GM12878 (cell line): ENCODE measurements at regions not wholly inside any gene's neighbourhood (a gene's known extent, or its start where the extent isn't known, plus 50 kb on each side); places are given as distances from the start of the nearest gene placed in this dataset.

Experiments
- ATAC-seq: fragments of 200-7000 bp; cut with Tn5 transposase; 3 replicates; pipeline ENCODE4 v1.9.1; 2020; ENCODE audit warnings: mild to moderate bottlenecking, moderate library complexity
- BruUV-seq: library from RNA; stranded (reverse); fragments of 400-500 nt; replicated peaks from 2 replicates; lab custom pipeline; 2021; lab: Mats Ljungman, UMichigan
- CTCF ChIA-PET: fragments of 300-600 bp; sonication (Branson Sonifier 250); formaldehyde crosslinking; extraction: SDS; loops from one replicate; lab custom pipeline; 2021; ENCODE audit warnings: inconsistent platforms; lab: Yijun Ruan, JAX
- POLR2A ChIA-PET: fragments of 350-600 bp; formaldehyde crosslinking; extraction: SDS; loops from one replicate; lab custom pipeline; 2021; ENCODE audit warnings: inconsistent platforms; lab: Charles Lee
- RAD21 ChIA-PET: fragments of 300-600 bp; sonication (Branson Sonifier 250); formaldehyde crosslinking; loops from one replicate; lab custom pipeline; 2023; ENCODE audit warnings: antibody characterized with exemption; ENCODE audit not compliant: unreplicated experiment; lab: Charles Lee
- SMC1A ChIA-PET: fragments of 300-600 bp; sonication (Branson Sonifier 250); formaldehyde crosslinking; loops from one replicate; lab custom pipeline; 2023; ENCODE audit not compliant: unreplicated experiment, uncharacterized antibody; lab: Charles Lee
- DNase-seq: peaks from one replicate; pipeline ENCODE4 v3.0.0-alpha.2; 2011; ENCODE audit warnings: low read depth, low spot score
- FAIRE-seq: peaks from 3 replicates; lab custom pipeline; 2011; peaks lifted over from hg19 to GRCh38; lab: Jason Lieb, UNC
- H2AFZ ChIP-seq: 2 replicates; pipeline ENCODE4 v1.6.0; 2011; ENCODE audit warnings: low read depth, low read length, control low read depth; ENCODE audit not compliant: control insufficient read depth
- H3K27ac ChIP-seq: 2 replicates; pipeline ENCODE4 v1.5.1; 2011; ENCODE audit warnings: control low read depth; ENCODE audit not compliant: control insufficient read depth, insufficient read depth
- H3K27me3 ChIP-seq, 2 experiments: replicated peaks in 1 of 2; 2 replicates each; pipeline versions ENCODE4 v1.6.0 to v1.6.1; 2011; ENCODE audit warnings: low read length in 1 of 2; ENCODE audit not compliant: control insufficient read depth in 2 of 2, insufficient read depth in 2 of 2
- H3K36me3 ChIP-seq, 2 experiments: 2 replicates each; pipeline ENCODE4 v1.5.1; 2011; ENCODE audit warnings: low read length in 1 of 2; ENCODE audit not compliant: control insufficient read depth in 2 of 2, insufficient read depth in 2 of 2
- H3K4me1 ChIP-seq: 2 replicates; pipeline ENCODE4 v1.6.1; 2011; ENCODE audit warnings: mild to moderate bottlenecking, low read length, moderate library complexity, mixed read lengths; ENCODE audit not compliant: control insufficient read depth, insufficient read depth
- H3K4me2 ChIP-seq: 2 replicates; pipeline ENCODE4 v1.6.0; 2011; ENCODE audit warnings: control low read depth; ENCODE audit not compliant: control insufficient read depth, insufficient read depth
- H3K4me3 ChIP-seq: fragments of 200-600 bp; sonication (generic); 2 replicates; pipeline ENCODE4 v1.5.1; 2016
- H3K79me2 ChIP-seq: 2 replicates; pipeline ENCODE4 v1.6.0; 2011; ENCODE audit warnings: low read length; ENCODE audit not compliant: control insufficient read depth, insufficient read depth
- H3K9ac ChIP-seq: 2 replicates; pipeline ENCODE4 v1.8.0; 2011; ENCODE audit warnings: low read length, control low read depth, mixed read lengths; ENCODE audit not compliant: control insufficient read depth, insufficient read depth
- H3K9me3 ChIP-seq: replicated peaks from 3 replicates; pipeline ENCODE4 v1.5.1; 2011; ENCODE audit warnings: mild to moderate bottlenecking, low read length; ENCODE audit not compliant: control insufficient read depth, insufficient read depth
- H4K20me1 ChIP-seq: 2 replicates; pipeline ENCODE4 v1.6.0; 2011; ENCODE audit not compliant: control insufficient read depth, insufficient read depth
- BHLHE40 ChIP-seq, 2 experiments: fragments of 450-650 bp in 1 of 2; IDR thresholded peaks; 2 replicates each; pipeline ENCODE4 v1.6.1; 2011 to 2017; ENCODE audit warnings: low read depth in 2 of 2, borderline replicate concordance in 1 of 2, improper control_type of control experiment in 1 of 2, low read length in 1 of 2, mild to moderate bottlenecking in 1 of 2
- BMI1 ChIP-seq: fragments of 450-650 bp; IDR thresholded peaks from 2 replicates; pipeline ENCODE4 v1.6.1; 2016; ENCODE audit warnings: mild to moderate bottlenecking, moderate library complexity, borderline replicate concordance
- KLF5 ChIP-seq: fragments of 450-650 bp; IDR thresholded peaks from 2 replicates; pipeline ENCODE4 v1.6.1; 2014; ENCODE audit warnings: mild to moderate bottlenecking; ENCODE audit not compliant: partially characterized antibody
- MYB ChIP-seq: fragments of 150-350 bp; IDR thresholded peaks from 2 replicates; pipeline ENCODE4 v1.6.1; 2014; ENCODE audit warnings: mild to moderate bottlenecking, low read depth, low read length, borderline replicate concordance
- NRF1 ChIP-seq: conservative IDR thresholded peaks from 2 replicates; pipeline ENCODE4 v1.6.1; 2011; ENCODE audit warnings: mild to moderate bottlenecking, low read depth, low read length, improper control_type of control experiment
- RAD21 ChIP-seq: IDR thresholded peaks from 2 replicates; pipeline ENCODE4 v1.6.1; 2011; ENCODE audit warnings: mild to moderate bottlenecking, low read depth, low read length, moderate library complexity; ENCODE audit not compliant: insufficient read depth
- SIX5 ChIP-seq: IDR thresholded peaks from 2 replicates; pipeline ENCODE4 v1.6.1; 2011; ENCODE audit warnings: mild to moderate bottlenecking, low read depth, low read length, moderate library complexity; ENCODE audit not compliant: severe bottlenecking
- SMARCA5 ChIP-seq: fragments of 450-650 bp; IDR thresholded peaks from 2 replicates; pipeline ENCODE4 v1.6.1; 2017; ENCODE audit warnings: mild to moderate bottlenecking
- TARDBP ChIP-seq: IDR thresholded peaks from 2 replicates; pipeline ENCODE4 v1.6.1; 2016; ENCODE audit warnings: borderline replicate concordance
- ZNF24 ChIP-seq: fragments of 450-650 bp; IDR thresholded peaks from 2 replicates; pipeline ENCODE4 v1.6.1; 2017; ENCODE audit warnings: antibody characterized with exemption, mild to moderate bottlenecking
- WGBS: methylation state at CpG from one replicate; pipeline ENCODE4 v1.1.6; 2016; ENCODE audit warnings: low lambda C conversion rate; ENCODE audit not compliant: insufficient replicate concordance, insufficient coverage; ENCODE audit errors: missing lambda C conversion rate; 5-methylcytosine and 5-hydroxymethylcytosine counted together
- in situ Hi-C: fragments of 300-500 bp; cut with MboI; formaldehyde crosslinking; loops from 9 replicates; pipeline ENCODE4 v1.14.3; 2018; ENCODE audit warnings: mixed read lengths
- intact Hi-C: fragments of 100-400 bp; cut with micrococcal nuclease; formaldehyde crosslinking; loops from one replicate; pipeline ENCODE4 v1.14.2; 2022; ENCODE audit not compliant: unreplicated experiment
- TF ChIP-seq, protein P1 (sequence below): fragments of 450-650 bp; IDR thresholded peaks from 2 replicates; pipeline ENCODE4 v1.6.1; 2017; ENCODE audit warnings: mild to moderate bottlenecking, moderate library complexity
- TF ChIP-seq, protein P2 (sequence below): fragments of 450-650 bp; IDR thresholded peaks from 2 replicates; pipeline ENCODE4 v1.6.1; 2018; ENCODE audit warnings: borderline replicate concordance, mild to moderate bottlenecking; ENCODE audit not compliant: partially characterized antibody
- TF ChIP-seq, protein P3 (sequence below): fragments of 450-650 bp; formaldehyde crosslinking; IDR thresholded peaks from 2 replicates; pipeline ENCODE4 v1.4.0; 2020; ENCODE audit warnings: mild to moderate bottlenecking, moderate library complexity

DNA sequence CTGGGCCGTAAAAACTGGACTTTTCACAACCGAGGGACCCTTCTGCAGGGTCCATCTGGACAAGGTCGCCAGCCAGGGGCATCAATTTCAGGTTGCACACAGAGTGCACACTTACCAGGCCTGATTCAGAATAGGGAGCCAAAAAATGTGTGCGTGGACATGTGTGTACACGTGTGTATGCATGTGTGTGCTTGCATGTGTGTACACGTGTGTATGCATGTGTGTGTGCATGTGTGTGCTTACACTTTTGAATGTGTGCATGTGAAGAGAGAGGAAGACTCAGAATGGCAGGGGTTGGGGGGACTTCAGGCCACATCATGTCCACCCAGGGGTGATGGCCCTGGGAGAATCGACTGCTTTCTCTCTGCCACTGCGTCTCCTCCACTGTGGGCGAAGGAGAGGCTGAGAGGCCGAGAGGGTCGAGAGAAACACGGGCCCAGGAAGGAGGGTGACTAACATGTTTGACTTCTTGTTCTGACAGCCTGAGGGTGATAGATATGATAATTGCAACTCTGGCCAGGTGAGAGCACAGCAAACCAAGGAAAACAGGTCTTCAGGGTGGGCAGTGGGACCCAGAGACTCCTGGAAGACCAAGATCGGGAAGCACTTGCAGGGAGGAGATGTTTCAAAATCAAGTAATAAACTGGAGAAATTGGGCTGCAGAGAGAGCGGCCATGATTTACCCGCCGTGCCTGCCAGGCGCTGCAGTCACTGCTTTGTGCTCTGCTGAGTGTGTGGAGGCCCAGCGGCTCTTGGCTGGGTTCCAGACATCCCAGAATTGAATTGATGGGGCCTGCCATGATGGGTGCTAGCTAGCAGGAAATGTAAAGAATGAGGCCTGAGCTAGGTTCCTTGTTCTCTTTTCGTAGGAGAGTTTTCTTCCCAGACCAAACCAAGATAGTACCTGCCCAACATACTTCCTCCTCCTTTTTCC, 310.8 kb downstream of the QKI start:
- CTCF ChIA-PET = no interaction called here
- no peak overlapping the region for H3K4me2 ChIP-seq
- DNase-seq (no peak), FAIRE-seq (no peak), ATAC-seq (no peak)
- in situ Hi-C loops = no loop called here
- no peak overlapping the region for H2AFZ ChIP-seq
- no peak overlapping the region for H3K9ac ChIP-seq
- WGBS = 79% methylated on average over 19 of the region's 19 CpGs
- RAD21 ChIA-PET = no interaction called here
- no peaks in the 10 kb centered on the region for H3K36me3 ChIP-seq
- H3K27me3 ChIP-seq = no peaks in the 10 kb centered on the region
- H3K4me1 ChIP-seq = peaks cover 4% of the 10 kb centered on the region; the same call in 1 of the 2 replicates
- POLR2A ChIA-PET = no interaction called here
- no peak overlapping the region for H3K4me3 ChIP-seq
- BruUV-seq = no TSS peak
- SMC1A ChIA-PET = no interaction called here
- no peaks in the 10 kb centered on the region for H4K20me1 ChIP-seq
- H3K27ac ChIP-seq = no peak overlapping the region
- H3K9me3 ChIP-seq = no peaks in the 10 kb centered on the region
- intact Hi-C loops = no loop called here
- no peaks in the 10 kb centered on the region for H3K79me2 ChIP-seq
- TF ChIP-seq SMARCA5 = no peak
- no peak for TF ChIP-seq RAD21
- TF ChIP-seq TARDBP = no peak
- TF ChIP-seq SIX5 = no peak
- TF ChIP-seq BHLHE40 (IDR thresholded peaks at IDR 0.05; ENCODE audit: borderline replicate concordance in 1 of 2, low read depth in 2 of 2, low read length in 1 of 2) = no peak
- no peak for TF ChIP-seq BMI1
- TF ChIP-seq, protein P1, sequence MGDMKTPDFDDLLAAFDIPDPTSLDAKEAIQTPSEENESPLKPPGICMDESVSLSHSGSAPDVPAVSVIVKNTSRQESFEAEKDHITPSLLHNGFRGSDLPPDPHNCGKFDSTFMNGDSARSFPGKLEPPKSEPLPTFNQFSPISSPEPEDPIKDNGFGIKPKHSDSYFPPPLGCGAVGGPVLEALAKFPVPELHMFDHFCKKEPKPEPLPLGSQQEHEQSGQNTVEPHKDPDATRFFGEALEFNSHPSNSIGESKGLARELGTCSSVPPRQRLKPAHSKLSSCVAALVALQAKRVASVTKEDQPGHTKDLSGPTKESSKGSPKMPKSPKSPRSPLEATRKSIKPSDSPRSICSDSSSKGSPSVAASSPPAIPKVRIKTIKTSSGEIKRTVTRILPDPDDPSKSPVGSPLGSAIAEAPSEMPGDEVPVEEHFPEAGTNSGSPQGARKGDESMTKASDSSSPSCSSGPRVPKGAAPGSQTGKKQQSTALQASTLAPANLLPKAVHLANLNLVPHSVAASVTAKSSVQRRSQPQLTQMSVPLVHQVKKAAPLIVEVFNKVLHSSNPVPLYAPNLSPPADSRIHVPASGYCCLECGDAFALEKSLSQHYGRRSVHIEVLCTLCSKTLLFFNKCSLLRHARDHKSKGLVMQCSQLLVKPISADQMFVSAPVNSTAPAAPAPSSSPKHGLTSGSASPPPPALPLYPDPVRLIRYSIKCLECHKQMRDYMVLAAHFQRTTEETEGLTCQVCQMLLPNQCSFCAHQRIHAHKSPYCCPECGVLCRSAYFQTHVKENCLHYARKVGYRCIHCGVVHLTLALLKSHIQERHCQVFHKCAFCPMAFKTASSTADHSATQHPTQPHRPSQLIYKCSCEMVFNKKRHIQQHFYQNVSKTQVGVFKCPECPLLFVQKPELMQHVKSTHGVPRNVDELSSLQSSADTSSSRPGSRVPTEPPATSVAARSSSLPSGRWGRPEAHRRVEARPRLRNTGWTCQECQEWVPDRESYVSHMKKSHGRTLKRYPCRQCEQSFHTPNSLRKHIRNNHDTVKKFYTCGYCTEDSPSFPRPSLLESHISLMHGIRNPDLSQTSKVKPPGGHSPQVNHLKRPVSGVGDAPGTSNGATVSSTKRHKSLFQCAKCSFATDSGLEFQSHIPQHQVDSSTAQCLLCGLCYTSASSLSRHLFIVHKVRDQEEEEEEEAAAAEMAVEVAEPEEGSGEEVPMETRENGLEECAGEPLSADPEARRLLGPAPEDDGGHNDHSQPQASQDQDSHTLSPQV = no peak
- TF ChIP-seq KLF5 = no peak
- TF ChIP-seq NRF1 = no peak
- no peak for TF ChIP-seq MYB
- TF ChIP-seq, protein P2, sequence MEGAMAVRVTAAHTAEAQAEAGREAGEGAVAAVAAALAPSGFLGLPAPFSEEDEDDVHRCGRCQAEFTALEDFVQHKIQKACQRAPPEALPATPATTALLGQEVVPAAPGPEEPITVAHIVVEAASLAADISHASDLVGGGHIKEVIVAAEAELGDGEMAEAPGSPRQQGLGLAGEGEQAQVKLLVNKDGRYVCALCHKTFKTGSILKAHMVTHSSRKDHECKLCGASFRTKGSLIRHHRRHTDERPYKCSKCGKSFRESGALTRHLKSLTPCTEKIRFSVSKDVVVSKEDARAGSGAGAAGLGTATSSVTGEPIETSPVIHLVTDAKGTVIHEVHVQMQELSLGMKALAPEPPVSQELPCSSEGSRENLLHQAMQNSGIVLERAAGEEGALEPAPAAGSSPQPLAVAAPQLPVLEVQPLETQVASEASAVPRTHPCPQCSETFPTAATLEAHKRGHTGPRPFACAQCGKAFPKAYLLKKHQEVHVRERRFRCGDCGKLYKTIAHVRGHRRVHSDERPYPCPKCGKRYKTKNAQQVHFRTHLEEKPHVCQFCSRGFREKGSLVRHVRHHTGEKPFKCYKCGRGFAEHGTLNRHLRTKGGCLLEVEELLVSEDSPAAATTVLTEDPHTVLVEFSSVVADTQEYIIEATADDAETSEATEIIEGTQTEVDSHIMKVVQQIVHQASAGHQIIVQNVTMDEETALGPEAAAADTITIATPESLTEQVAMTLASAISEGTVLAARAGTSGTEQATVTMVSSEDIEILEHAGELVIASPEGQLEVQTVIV = no peak
- no peak for TF ChIP-seq ZNF24
- TF ChIP-seq, protein P3, sequence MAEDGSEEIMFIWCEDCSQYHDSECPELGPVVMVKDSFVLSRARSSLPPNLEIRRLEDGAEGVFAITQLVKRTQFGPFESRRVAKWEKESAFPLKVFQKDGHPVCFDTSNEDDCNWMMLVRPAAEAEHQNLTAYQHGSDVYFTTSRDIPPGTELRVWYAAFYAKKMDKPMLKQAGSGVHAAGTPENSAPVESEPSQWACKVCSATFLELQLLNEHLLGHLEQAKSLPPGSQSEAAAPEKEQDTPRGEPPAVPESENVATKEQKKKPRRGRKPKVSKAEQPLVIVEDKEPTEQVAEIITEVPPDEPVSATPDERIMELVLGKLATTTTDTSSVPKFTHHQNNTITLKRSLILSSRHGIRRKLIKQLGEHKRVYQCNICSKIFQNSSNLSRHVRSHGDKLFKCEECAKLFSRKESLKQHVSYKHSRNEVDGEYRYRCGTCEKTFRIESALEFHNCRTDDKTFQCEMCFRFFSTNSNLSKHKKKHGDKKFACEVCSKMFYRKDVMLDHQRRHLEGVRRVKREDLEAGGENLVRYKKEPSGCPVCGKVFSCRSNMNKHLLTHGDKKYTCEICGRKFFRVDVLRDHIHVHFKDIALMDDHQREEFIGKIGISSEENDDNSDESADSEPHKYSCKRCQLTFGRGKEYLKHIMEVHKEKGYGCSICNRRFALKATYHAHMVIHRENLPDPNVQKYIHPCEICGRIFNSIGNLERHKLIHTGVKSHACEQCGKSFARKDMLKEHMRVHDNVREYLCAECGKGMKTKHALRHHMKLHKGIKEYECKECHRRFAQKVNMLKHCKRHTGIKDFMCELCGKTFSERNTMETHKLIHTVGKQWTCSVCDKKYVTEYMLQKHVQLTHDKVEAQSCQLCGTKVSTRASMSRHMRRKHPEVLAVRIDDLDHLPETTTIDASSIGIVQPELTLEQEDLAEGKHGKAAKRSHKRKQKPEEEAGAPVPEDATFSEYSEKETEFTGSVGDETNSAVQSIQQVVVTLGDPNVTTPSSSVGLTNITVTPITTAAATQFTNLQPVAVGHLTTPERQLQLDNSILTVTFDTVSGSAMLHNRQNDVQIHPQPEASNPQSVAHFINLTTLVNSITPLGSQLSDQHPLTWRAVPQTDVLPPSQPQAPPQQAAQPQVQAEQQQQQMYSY = no peak
